Calu3 (cell line): ENCODE measurements at regions not wholly inside any gene's neighbourhood (a gene's known extent, or its start where the extent isn't known, plus 50 kb on each side); places are given as distances from the start of the nearest gene placed in this dataset.

Source experiments
- BruUV-seq: library from RNA; stranded (reverse); fragments of 400-500 nt; replicated peaks from 2 replicates; lab custom pipeline; 2021; lab: Mats Ljungman, UMichigan
- CTCF ChIA-PET: fragments of 300-600 bp; sonication (Branson Sonifier 250); formaldehyde crosslinking; loops from one replicate; lab custom pipeline; 2022; ENCODE audit warnings: antibody characterized with exemption; lab: Charles Lee
- DNase-seq: peaks from one replicate; pipeline ENCODE4 v3.0.0; 2022
- H3K27ac Mint-ChIP-seq: one replicate; pipeline ENCODE4 v1.8.0; 2022; ENCODE audit warnings: mixed read lengths; ENCODE audit not compliant: unreplicated experiment
- H3K27me3 Mint-ChIP-seq: one replicate; pipeline ENCODE4 v1.8.0; 2022; ENCODE audit warnings: mixed read lengths; ENCODE audit not compliant: unreplicated experiment
- H3K36me3 Mint-ChIP-seq: one replicate; pipeline ENCODE4 v1.8.0; 2022; ENCODE audit warnings: mild to moderate bottlenecking, moderate library complexity, mixed read lengths; ENCODE audit not compliant: insufficient read depth, unreplicated experiment
- H3K4me1 Mint-ChIP-seq: one replicate; pipeline ENCODE4 v1.8.0; 2022; ENCODE audit warnings: mild to moderate bottlenecking, low read depth, mixed read lengths; ENCODE audit not compliant: unreplicated experiment
- H3K4me3 Mint-ChIP-seq: one replicate; pipeline ENCODE4 v1.8.0; 2022; ENCODE audit warnings: mild to moderate bottlenecking, low read depth, moderate library complexity, mixed read lengths; ENCODE audit not compliant: unreplicated experiment
- H3K9me3 Mint-ChIP-seq: one replicate; pipeline ENCODE4 v1.8.0; 2022; ENCODE audit warnings: low read depth, mixed read lengths; ENCODE audit not compliant: unreplicated experiment
- intact Hi-C: fragments of 100-400 bp; cut with micrococcal nuclease; formaldehyde crosslinking; loops from one replicate; pipeline ENCODE4 v1.10.0; 2022; ENCODE audit not compliant: unreplicated experiment
- TF ChIP-seq, protein P1 (sequence below): fragments of 200-600 bp; IDR thresholded peaks from one replicate; pipeline ENCODE4 v1.8.0; 2022; ENCODE audit warnings: antibody characterized with exemption; ENCODE audit not compliant: unreplicated experiment

DNA sequence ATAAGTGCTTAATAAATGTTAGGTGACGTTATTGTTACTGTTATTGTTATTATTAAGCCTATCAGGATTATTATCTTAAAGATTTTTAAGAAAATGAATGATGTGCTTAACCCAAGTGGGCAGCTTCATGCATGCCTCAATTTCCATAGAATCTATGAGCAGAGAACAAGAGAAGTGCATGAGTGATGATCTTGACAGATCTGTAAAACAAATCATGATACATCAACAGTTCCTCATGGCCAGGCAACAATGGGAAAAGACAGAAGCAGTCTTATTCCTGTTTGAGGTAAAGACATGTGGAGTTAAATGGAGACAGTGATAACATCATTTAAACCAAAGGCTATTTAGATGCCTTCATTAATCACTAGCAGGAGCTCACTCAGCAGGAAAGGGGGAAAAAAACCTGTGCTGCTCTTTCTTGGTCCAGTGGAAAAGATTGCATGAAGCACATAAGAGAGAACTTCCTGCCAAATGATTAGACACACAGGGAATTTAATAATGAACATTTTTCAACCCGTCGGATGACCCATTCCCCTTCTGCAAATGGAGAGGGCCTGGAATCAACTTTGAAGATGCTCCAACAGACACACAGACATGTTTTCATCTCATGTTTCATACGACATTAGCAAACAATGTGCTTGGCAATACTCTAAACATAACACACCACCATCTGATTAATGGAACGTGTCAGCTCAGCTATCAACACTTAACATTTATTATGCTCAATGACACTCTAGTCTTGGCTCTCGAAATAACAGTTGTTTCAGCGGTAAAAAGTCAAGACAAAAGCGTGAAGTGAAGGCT is 212.2 kb upstream of the LRRN1 start:
- Mint-ChIP-seq H3K27me3 (no peaks in the 10 kb centered on the region), H3K9me3 (peaks cover 2% of the 10 kb centered on the region), H3K4me3 (no peak overlapping the region), H3K36me3 (no peaks in the 10 kb centered on the region), H3K27ac (no peak overlapping the region), H3K4me1 (no peaks in the 10 kb centered on the region)
- CTCF ChIA-PET: interaction anchor here (1.0 kb wide), 1 partner anchor 17 kb away, joined by 3 read pairs; no protein-coding TSS in a partner anchor
- TF ChIP-seq, protein P1, sequence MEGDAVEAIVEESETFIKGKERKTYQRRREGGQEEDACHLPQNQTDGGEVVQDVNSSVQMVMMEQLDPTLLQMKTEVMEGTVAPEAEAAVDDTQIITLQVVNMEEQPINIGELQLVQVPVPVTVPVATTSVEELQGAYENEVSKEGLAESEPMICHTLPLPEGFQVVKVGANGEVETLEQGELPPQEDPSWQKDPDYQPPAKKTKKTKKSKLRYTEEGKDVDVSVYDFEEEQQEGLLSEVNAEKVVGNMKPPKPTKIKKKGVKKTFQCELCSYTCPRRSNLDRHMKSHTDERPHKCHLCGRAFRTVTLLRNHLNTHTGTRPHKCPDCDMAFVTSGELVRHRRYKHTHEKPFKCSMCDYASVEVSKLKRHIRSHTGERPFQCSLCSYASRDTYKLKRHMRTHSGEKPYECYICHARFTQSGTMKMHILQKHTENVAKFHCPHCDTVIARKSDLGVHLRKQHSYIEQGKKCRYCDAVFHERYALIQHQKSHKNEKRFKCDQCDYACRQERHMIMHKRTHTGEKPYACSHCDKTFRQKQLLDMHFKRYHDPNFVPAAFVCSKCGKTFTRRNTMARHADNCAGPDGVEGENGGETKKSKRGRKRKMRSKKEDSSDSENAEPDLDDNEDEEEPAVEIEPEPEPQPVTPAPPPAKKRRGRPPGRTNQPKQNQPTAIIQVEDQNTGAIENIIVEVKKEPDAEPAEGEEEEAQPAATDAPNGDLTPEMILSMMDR: no peak
- BruUV-seq: no TSS peak
- intact Hi-C loops: no loop called here
- no peak for DNase-seq

DNA sequence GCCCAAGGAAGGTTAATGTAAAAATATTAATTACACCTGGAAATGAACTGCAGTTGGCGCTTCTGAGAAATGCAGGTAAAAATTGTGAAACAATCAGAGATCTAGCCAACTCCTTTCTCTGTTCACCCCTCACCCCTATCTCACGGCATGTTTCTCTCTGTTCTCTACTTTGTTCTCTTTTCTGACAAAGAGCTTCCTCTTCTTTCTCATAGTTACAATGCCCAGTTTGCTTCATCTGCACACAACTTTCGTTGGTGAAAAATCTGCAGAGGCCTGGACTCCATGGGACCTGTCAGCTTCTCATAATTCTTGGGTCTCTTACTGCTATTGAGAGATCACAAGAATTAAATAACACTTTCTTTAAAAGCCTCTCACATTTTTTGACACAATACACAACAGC is 212.9 kb upstream of the LRRN1 start:
- no peak for DNase-seq
- no TSS peak for BruUV-seq
- TF ChIP-seq, protein P1: no peak
- Mint-ChIP-seq H3K9me3 (no peaks in the 10 kb centered on the region), H3K27me3 (no peaks in the 10 kb centered on the region), H3K4me1 (no peaks in the 10 kb centered on the region), H3K27ac (no peak overlapping the region), H3K36me3 (no peaks in the 10 kb centered on the region), H3K4me3 (no peak overlapping the region)
- intact Hi-C loops: no loop called here
- CTCF ChIA-PET: no interaction called here

DNA sequence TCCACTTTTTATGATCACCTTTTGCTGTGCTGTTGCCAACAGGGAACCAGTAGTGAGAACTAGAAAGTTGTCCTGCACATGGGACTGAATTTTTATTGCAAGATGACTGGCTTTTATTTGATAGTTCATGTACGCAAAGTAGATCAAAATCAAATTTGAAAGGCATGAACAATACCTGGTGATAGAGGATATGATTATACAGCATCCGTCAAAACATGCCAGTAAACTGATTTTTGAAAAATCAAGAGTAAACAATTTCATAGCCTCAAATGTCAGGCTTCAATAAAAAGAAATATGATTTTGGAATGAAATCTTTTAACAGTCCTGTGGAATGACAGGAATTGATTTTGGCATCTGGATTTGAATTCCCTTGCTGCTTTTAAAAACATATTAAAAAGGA is 219.6 kb upstream of the LRRN1 start:
- Mint-ChIP-seq H3K4me1 (no peaks in the 10 kb centered on the region), H3K4me3 (no peak overlapping the region), H3K27me3 (no peaks in the 10 kb centered on the region), H3K9me3 (no peaks in the 10 kb centered on the region), H3K36me3 (no peaks in the 10 kb centered on the region), H3K27ac (no peak overlapping the region)
- TF ChIP-seq, protein P1: no peak
- intact Hi-C loops: no loop called here
- no peak for DNase-seq
- BruUV-seq: no TSS peak
- CTCF ChIA-PET: no interaction called here

DNA sequence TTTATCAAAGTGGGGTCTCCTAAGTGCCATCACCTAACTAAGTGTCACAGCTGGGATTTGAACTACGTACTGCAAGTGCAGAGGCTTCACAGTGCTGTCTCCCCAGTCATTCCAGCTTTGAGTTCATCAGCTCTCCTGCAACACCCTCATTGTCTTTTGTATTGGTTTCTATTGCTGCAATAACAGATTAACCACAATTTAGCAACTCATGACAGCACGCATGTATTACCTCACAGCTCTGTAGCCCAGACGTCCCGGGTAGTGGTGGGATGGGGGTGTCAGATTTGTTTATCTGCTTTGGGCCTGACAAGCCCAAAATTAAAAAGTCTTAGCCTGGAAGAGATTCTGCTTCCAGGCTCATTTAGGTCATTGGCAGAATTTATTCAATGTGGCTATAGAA is 220.5 kb upstream of the LRRN1 start:
- TF ChIP-seq, protein P1: no peak
- no peaks in the 10 kb centered on the region for H3K36me3 Mint-ChIP-seq
- intact Hi-C loops: no loop called here
- BruUV-seq: no TSS peak
- no peaks in the 10 kb centered on the region for H3K27me3 Mint-ChIP-seq
- H3K27ac Mint-ChIP-seq: no peak overlapping the region
- DNase-seq: no peak
- CTCF ChIA-PET: no interaction called here
- no peaks in the 10 kb centered on the region for H3K9me3 Mint-ChIP-seq
- no peaks in the 10 kb centered on the region for H3K4me1 Mint-ChIP-seq
- no peak overlapping the region for H3K4me3 Mint-ChIP-seq
